Transverse colon (tissue), 4 donors: ENCODE measurements at regions not wholly inside any gene's neighbourhood (a gene's known extent, or its start where the extent isn't known, plus 50 kb on each side); places are given as distances from the start of the nearest gene placed in this dataset.
"Not testable (repeated sequence)": the region's sequence is repeated elsewhere in the genome, so short reads cannot be mapped to it uniquely, and the experiment has no call there.

Experiments
- DNase-seq: peaks from one replicate; pipeline ENCODE4 v3.0.0-alpha.2; 2019
- H3K27ac ChIP-seq, 4 donors: fragments of 200-600 bp; sonication (generic); 2 replicates each; pipeline ENCODE4 v1.5.1; 2016 to 2018; ENCODE audit warnings: inconsistent platforms in 4 of 4
- H3K27me3 ChIP-seq: fragments of 200-600 bp; sonication (generic); 2 replicates; pipeline ENCODE4 v1.5.1; 2017; ENCODE audit warnings: inconsistent platforms
- H3K36me3 ChIP-seq, 4 donors: fragments of 200-600 bp; sonication (generic); 2 replicates each; pipeline ENCODE4 v1.5.1; 2017 to 2019; ENCODE audit warnings: inconsistent platforms in 4 of 4
- H3K4me1 ChIP-seq, 4 donors: fragments of 200-600 bp; sonication (generic); 2 replicates each; pipeline ENCODE4 v1.5.1; 2017 to 2020; ENCODE audit warnings: inconsistent platforms in 4 of 4
- H3K4me3 ChIP-seq, 4 donors: fragments of 200-600 bp; sonication (generic); 1 replicate in 1 of 4; 2 replicates in 3 of 4; pipeline versions ENCODE4 v1.5.1 to v1.6.1; 2017 to 2019; ENCODE audit warnings: inconsistent platforms in 4 of 4
- H3K9me3 ChIP-seq, 2 donors: fragments of 200-600 bp; sonication (generic); 2 replicates each; pipeline ENCODE4 v1.5.1; 2017 to 2019; ENCODE audit warnings: inconsistent platforms in 2 of 2
- CTCF ChIP-seq, 5 experiments: fragments of 200-600 bp in 3 of 5; fragments of 450-650 bp in 2 of 5; sonication (generic) in 3 of 5; IDR thresholded peaks; 1 replicate in 2 of 5; 2 replicates in 3 of 5; pipeline ENCODE4 v1.5.1; 2016 to 2017; ENCODE audit warnings: antibody characterized with exemption in 5 of 5, inconsistent platforms in 3 of 5, mild to moderate bottlenecking in 2 of 5, moderate library complexity in 1 of 5
- EP300 ChIP-seq: sonication (generic); formaldehyde crosslinking; IDR thresholded peaks from one replicate; pipeline ENCODE4 v1.6.1; 2017; ENCODE audit warnings: antibody characterized with exemption, low read depth
- POLR2A ChIP-seq: fragments of 450-650 bp; IDR thresholded peaks from one replicate; pipeline ENCODE4 v1.6.1; 2016; ENCODE audit warnings: antibody characterized with exemption, mild to moderate bottlenecking, moderate library complexity
- POLR2AphosphoS5 ChIP-seq, 3 donors: sonication (generic); formaldehyde crosslinking; IDR thresholded peaks; one replicate each; pipeline ENCODE4 v1.6.1; 2016; ENCODE audit warnings: antibody characterized with exemption in 3 of 3
- WGBS, 2 donors: methylation state at CpG; one replicate each; pipeline ENCODE4 v1.1.5; 2018; ENCODE audit warnings: low coverage in 1 of 2; 5-methylcytosine and 5-hydroxymethylcytosine counted together
- in situ Hi-C, 4 donors: fragments of 200-750 bp; cut with MboI; loops; one replicate each; pipeline versions ENCODE4 v1.15.0 to v1.15.1; 2017; ENCODE audit warnings: low sequenced_read_pairs in 3 of 4, low pct_ligation_motif_present in 1 of 4, low pct_unique_long_range_greater_than_20kb in 1 of 4
- intact Hi-C: fragments of 100-400 bp; cut with DNase I; formaldehyde crosslinking; loops from one replicate; pipeline ENCODE4 v1.15.1; 2023; ENCODE audit warnings: low total_unique reads

GRCh38 chr6:153476243-153476642 is 345.2 kb upstream of the RGS17 start:
- no peaks in the 10 kb centered on the region for H3K4me1 ChIP-seq
- H3K36me3 ChIP-seq, result no peaks in the 10 kb centered on the region
- TF ChIP-seq CTCF (IDR thresholded peaks at IDR 0.05), result no peak
- intact Hi-C loops, result no loop called here
- H3K27me3 ChIP-seq, result no peaks in the 10 kb centered on the region
- no peak for DNase-seq
- 30 to 57% methylated on average over 1 to 6 of the region's 6 CpGs for WGBS, 2 donors
- no peaks in the 10 kb centered on the region for H3K9me3 ChIP-seq
- in situ Hi-C loops, result loop anchor here in 2 of 4 donors (25.0 kb wide), 1 partner anchor 439 kb away; no protein-coding TSS in a partner anchor
- H3K4me3 ChIP-seq, result no peak overlapping the region
- H3K27ac ChIP-seq, result no peak overlapping the region

GRCh38 chr6:153465050-153465449 is 334.0 kb upstream of the RGS17 start:
- intact Hi-C loops (no loop called here), in situ Hi-C loops (no loop called here)
- Histone ChIP-seq H3K27ac (no peak overlapping the region), H3K36me3 (no peaks in the 10 kb centered on the region), H3K9me3 (no peaks in the 10 kb centered on the region), H3K27me3 (no peaks in the 10 kb centered on the region), H3K4me3 (no peak overlapping the region), H3K4me1 (no peaks in the 10 kb centered on the region)
- WGBS, 2 donors, result 78 to 82% methylated on average over 2 of the region's 2 CpGs
- TF ChIP-seq CTCF (IDR thresholded peaks at IDR 0.05) (no peak), POLR2A (no peak), EP300 (no peak), POLR2AphosphoS5 (IDR thresholded peaks at IDR 0.05) (no peak)
- no peak for DNase-seq

GRCh38 chr6:153449279-153449678 is 318.2 kb upstream of the RGS17 start:
- H3K27ac ChIP-seq, result no peak overlapping the region
- H3K4me3 ChIP-seq, result no peak overlapping the region
- TF ChIP-seq EP300, result no peak
- TF ChIP-seq POLR2AphosphoS5 (IDR thresholded peaks at IDR 0.05), result no peak
- no peak for TF ChIP-seq CTCF (IDR thresholded peaks at IDR 0.05)
- no peak for TF ChIP-seq POLR2A
- in situ Hi-C loops (no loop called here), intact Hi-C loops (no loop called here)
- H3K4me1 ChIP-seq, result no peaks in the 10 kb centered on the region
- H3K27me3 ChIP-seq, result no peaks in the 10 kb centered on the region
- no peak for DNase-seq
- no peaks in the 10 kb centered on the region for H3K9me3 ChIP-seq
- no peaks in the 10 kb centered on the region for H3K36me3 ChIP-seq

- H3K9me3 ChIP-seq, H3K36me3 ChIP-seq, H3K4me3 ChIP-seq, intact Hi-C loops, H3K4me1 ChIP-seq, DNase-seq, in situ Hi-C loops, H3K27ac ChIP-seq, H3K27me3 ChIP-seq: not testable (repeated sequence)
- WGBS, 2 donors, result 86% methylated on average over 2 of the region's 2 CpGs; no CpG with 5 or more reads in 1 of the 2 donors
Measured at GRCh38 chr6:153442749-153443148, 311.7 kb upstream of the RGS17 start.

- Histone ChIP-seq H3K36me3 (no peaks in the 10 kb centered on the region), H3K4me3 (no peak overlapping the region), H3K4me1 (no peaks in the 10 kb centered on the region), H3K27me3 (no peaks in the 10 kb centered on the region), H3K27ac (no peak overlapping the region), H3K9me3 (no peaks in the 10 kb centered on the region)
- 29% methylated on average over 2 of the region's 2 CpGs; no CpG with 5 or more reads in 1 of the 2 donors for WGBS, 2 donors
- no peak for DNase-seq
- intact Hi-C loops (no loop called here), in situ Hi-C loops (no loop called here)
- no peak for TF ChIP-seq POLR2AphosphoS5 (IDR thresholded peaks at IDR 0.05)
- no peak for TF ChIP-seq EP300
- no peak for TF ChIP-seq CTCF (IDR thresholded peaks at IDR 0.05)
- no peak for TF ChIP-seq POLR2A
Measured at GRCh38 chr6:153442096-153442495, 311.0 kb upstream of the RGS17 start.
